Vagina (tissue), 2 donors: ENCODE measurements at regions not wholly inside any gene's neighbourhood (a gene's known extent, or its start where the extent isn't known, plus 50 kb on each side); places are given as distances from the start of the nearest gene placed in this dataset.

Experiments used
- POLR2A ChIP-seq, 2 donors: fragments of 450-650 bp; IDR thresholded peaks; one replicate each; pipeline ENCODE4 v1.6.1; 2017; ENCODE audit warnings: antibody characterized with exemption in 2 of 2, mild to moderate bottlenecking in 2 of 2, moderate library complexity in 2 of 2
- POLR2AphosphoS5 ChIP-seq, 2 donors: sonication (generic); formaldehyde crosslinking; IDR thresholded peaks; one replicate each; pipeline ENCODE4 v1.9.0; 2017; ENCODE audit warnings: antibody characterized with exemption in 2 of 2, mild to moderate bottlenecking in 2 of 2, low read depth in 1 of 2; ENCODE audit not compliant: insufficient read depth in 1 of 2
- TF ChIP-seq, protein P1 (sequence below), 3 experiments: fragments of 450-650 bp in 2 of 3; fragments of 200-600 bp in 1 of 3; sonication (generic) in 1 of 3; IDR thresholded peaks; one replicate each; pipeline ENCODE4 v1.5.1; 2017 to 2019; ENCODE audit warnings: antibody characterized with exemption in 3 of 3, mild to moderate bottlenecking in 2 of 3, moderate library complexity in 2 of 3

DNA sequence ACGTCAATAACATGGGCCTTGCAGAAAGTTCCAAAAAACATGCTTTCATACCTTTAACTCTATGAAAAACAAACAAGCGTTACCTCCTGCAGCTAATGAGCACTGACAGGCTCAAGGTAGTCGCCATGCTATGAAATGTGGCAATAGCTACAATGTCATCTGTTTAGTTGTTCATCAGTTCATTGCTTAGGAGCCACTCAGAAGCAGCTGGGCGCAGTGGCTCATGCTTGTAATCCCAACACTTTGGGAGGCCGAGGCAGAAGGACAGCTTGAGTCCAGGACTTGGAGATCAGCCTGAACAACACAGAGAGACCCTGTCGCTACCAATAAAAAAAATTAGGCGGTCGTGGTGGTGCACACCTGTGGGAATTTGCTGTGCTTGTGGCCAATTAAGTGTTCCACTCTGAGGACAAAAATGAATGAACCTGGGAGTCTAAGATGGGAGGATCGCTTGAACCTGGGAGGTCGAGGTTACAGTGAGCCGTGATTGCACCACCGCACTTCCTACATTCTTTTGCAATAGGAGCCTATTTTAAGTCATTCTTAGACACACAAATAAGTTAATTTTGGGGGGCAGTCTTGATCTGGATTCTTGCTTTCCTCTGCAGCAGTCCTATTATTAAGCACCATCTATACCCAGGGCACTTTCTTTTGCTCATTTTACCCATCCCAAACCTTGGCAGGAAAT lies 276.2 kb upstream of the KLF14 start:
- TF ChIP-seq POLR2A (IDR thresholded peaks at IDR 0.05) = no peak
- TF ChIP-seq, protein P1, sequence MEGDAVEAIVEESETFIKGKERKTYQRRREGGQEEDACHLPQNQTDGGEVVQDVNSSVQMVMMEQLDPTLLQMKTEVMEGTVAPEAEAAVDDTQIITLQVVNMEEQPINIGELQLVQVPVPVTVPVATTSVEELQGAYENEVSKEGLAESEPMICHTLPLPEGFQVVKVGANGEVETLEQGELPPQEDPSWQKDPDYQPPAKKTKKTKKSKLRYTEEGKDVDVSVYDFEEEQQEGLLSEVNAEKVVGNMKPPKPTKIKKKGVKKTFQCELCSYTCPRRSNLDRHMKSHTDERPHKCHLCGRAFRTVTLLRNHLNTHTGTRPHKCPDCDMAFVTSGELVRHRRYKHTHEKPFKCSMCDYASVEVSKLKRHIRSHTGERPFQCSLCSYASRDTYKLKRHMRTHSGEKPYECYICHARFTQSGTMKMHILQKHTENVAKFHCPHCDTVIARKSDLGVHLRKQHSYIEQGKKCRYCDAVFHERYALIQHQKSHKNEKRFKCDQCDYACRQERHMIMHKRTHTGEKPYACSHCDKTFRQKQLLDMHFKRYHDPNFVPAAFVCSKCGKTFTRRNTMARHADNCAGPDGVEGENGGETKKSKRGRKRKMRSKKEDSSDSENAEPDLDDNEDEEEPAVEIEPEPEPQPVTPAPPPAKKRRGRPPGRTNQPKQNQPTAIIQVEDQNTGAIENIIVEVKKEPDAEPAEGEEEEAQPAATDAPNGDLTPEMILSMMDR (IDR thresholded peaks at IDR 0.05) = no peak
- no peak for TF ChIP-seq POLR2AphosphoS5 (IDR thresholded peaks at IDR 0.05; ENCODE audit: insufficient read depth in 1 of 2, low read depth in 1 of 2)
